ENCODE measurements at regions not wholly inside any gene's neighbourhood (a gene's known extent, or its start where the extent isn't known, plus 50 kb on each side); places are given as distances from the start of the nearest gene placed in this dataset.
A peak's percentile ranks its signal among the peaks of the same experiment; 100 is the strongest.
"Not testable (repeated sequence)": the region's sequence is repeated elsewhere in the genome, so short reads cannot be mapped to it uniquely, and the experiment has no call there.

- no peak for DNase-seq (ENCODE audit: low read depth)
Observed at GRCh38 chr21:14754682-14755081, 208.6 kb upstream of the SAMSN1 start.

DNA sequence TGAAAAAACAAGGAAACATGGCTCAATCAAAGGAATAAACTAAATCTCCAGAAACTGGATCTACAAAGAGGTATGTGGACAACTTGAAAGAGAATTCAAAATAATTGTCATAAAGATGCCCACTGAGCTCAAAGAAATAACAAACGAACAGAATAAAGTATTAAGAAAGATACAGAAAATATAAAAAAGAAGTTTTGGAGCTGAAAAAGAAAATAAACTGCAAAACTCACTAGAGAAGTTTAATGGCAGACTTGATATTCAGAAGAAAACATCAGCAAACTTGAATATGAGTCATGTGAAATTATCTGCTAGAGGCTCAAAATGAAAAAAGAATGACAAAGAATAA is 208.1 kb upstream of the SAMSN1 start:
- DNase-seq (ENCODE audit: low read depth): no peak

GRCh38 chr21:14753466-14754258 is 207.5 kb upstream of the SAMSN1 start:
- no peak for DNase-seq (ENCODE audit: low read depth)

GRCh38 chr21:14753069-14753465 is 207.0 kb upstream of the SAMSN1 start:
- DNase-seq (ENCODE audit: low read depth): no peak

DNA sequence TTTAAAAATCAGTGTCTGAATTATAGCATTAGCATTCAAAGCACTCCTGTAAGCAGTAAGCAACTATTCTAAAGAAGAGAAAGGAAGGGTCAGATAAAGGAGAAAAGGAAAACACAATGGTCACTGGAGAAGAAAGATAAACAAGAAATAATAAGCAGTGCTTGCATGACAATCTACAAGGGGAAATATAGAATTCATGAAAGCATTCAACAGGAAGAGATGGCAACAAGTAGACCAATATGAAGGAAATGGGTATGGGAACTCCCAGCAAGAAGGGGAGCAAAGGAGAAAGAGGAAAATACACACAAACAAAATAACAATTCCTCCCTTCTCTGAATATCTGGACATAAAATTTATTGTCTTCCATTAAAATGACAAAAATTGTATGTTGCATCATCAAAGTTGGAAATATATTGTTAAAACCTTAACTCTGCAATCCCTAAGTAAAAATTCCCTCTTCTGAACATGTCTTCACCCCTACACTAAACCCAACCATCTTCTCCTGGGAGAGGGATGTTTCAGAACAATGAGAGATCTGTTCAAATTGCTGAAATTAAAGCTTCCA is 206.3 kb upstream of the SAMSN1 start:
- no peak for DNase-seq (ENCODE audit: low read depth)

DNA sequence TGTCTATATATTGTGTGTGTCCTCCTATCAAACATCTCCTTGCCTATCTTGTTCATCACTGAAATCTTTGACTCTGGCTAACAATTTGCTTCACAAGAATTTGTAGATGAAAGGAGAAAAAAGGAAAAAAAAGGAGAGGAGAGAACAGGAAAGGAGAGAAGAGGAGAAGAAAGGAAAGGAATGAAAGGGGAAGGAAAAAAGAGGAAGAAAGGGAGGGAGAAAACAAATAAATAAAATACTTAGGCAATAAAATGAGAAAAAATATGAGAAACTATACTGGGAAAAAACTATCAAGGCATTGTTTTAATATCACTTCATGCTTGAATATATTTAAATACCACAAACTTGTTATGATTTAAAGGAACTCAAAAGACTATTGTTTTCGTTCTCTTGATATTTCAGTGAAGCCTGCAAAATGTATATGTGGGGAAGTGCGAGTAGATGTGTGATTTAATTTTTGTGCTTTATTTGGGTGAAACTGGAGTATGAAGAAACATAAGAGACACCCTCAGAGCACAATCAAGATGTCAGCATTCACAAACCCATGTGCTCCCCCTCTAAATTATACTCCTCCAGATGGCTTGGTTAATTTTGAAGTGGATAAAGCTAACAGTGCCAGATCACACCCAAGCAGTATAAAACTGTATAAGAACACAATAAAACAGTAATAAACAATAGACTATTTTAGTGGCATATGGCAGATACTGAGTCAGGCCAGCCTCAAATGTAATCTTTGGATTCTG is 205.7 kb upstream of the SAMSN1 start:
- DNase-seq (ENCODE audit: low read depth): no peak

DNA sequence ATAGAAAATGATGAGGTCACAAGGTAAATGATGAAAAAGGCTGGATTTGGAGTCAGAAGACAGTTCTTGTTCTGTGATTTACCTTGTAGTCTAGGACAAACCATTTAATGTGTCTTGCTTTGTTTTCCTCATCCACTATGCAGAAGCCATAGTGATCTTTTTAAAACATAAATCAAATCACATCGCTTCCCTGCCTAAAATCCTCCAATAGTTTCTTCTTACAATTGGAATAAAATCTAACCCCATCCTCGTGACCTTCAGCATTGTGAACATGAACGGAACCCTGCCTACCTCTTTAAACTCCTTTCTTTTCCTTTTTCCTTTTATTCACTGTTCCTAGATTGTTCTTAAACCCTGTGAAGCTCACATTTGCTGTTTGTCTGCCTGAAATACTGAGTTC is 204.9 kb upstream of the SAMSN1 start:
- no peak for DNase-seq (ENCODE audit: low read depth)

DNA sequence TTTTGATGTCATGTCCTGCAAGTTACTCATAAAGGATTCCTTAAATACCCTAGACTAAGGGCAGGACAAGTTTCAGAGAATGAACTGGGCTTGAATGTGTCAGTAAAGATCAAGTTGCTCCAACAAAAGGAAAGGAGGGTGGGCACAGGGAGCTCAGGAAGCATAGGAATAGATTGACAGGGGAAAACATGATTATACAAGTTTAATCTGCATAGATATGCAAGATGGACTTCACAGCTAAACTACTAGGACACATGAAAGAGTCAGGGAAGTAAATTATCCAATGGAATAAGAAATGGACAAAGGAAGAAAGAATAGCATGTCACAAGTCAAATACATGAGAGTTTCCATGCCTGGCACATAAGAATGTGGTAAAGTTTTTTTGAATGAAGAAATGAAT is 203.9 kb upstream of the SAMSN1 start:
- no peak for DNase-seq (ENCODE audit: low read depth)

GRCh38 chr21:14748662-14749061 is 202.5 kb upstream of the SAMSN1 start:
- no peak for DNase-seq (ENCODE audit: low read depth)

- DNase-seq (ENCODE audit: low read depth): no peak
Observed at GRCh38 chr21:14744368-14744767, 198.3 kb upstream of the SAMSN1 start.

DNA sequence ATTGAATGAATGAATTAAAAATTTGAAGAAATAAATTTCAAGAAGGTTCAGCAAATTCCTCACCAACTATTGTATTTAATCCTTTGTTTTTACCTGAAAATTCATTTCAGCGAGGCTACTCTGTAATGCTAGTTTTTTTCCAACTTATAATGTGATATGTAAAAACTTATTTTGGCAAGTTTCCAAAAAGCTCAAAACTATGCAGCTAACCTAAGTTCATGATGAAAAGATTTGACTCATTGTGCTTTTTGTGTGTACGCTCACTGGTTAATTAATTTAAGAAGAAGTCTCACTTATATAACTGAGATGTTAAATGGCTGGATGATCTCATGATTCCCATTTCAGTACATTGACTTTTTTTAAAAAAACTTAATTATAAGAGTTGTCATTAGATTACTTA is 196.0 kb upstream of the SAMSN1 start:
- no peak for DNase-seq (ENCODE audit: low read depth)

- DNase-seq (ENCODE audit: low read depth): no peak
Observed at GRCh38 chr21:14741256-14741655, 195.1 kb upstream of the SAMSN1 start.

DNA sequence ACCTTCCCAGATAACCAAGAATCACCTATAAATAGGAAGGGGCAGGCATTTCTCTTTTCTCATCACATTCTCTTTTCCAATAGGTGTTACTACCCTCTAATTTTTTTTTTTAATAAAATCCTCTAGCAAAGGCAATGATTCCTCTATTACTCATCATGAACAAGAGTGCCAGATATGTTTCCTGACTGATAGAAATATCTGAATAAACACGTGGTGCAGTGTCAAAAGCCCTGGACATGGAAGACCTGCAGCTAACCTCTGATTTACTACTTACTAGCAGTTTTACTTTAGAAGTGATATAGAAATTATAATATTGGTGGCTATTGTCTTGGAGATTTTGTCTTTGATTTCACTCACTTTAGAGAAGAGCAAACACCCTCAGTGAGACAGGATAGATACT is 194.6 kb upstream of the SAMSN1 start:
- no peak for DNase-seq (ENCODE audit: low read depth)

- no peak for DNase-seq (ENCODE audit: low read depth)
Observed at GRCh38 chr21:14740116-14740515, 194.0 kb upstream of the SAMSN1 start.

GRCh38 chr21:14739590-14739989 is 193.5 kb upstream of the SAMSN1 start:
- DNase-seq (ENCODE audit: low read depth): no peak

- not testable (repeated sequence) for DNase-seq (ENCODE audit: low read depth)
Observed at GRCh38 chr21:14738576-14738975, 192.5 kb upstream of the SAMSN1 start.

DNA sequence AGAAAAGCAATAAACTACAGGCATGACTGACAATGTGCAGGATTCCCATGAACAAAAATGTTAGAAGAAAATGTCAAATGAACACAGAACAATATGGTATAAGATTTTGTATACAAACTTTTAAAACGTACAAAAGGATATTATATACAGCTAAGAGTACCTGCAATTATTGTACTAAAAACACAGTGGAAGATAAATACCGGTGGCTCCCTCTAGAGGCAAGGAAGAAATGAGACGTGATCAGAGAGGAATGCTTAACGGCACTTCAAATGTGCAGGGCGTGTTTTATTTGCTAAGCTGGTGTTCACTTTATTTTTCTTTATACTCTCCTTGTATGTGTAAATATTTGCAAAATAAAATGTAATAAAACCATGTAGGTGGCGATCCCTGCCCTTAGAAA is 191.8 kb upstream of the SAMSN1 start:
- peak; percentile 21 for DNase-seq (ENCODE audit: low read depth)

- no peak for DNase-seq (ENCODE audit: low read depth)
Observed at GRCh38 chr21:14737284-14737691, 191.2 kb upstream of the SAMSN1 start.

GRCh38 chr21:14736672-14737071 is 190.6 kb upstream of the SAMSN1 start:
- DNase-seq (ENCODE audit: low read depth): no peak

GRCh38 chr21:14736162-14736561 is 190.0 kb upstream of the SAMSN1 start:
- no peak for DNase-seq (ENCODE audit: low read depth)

- no peak for DNase-seq (ENCODE audit: low read depth)
Observed at GRCh38 chr21:14734833-14735232, 188.7 kb upstream of the SAMSN1 start.

DNA sequence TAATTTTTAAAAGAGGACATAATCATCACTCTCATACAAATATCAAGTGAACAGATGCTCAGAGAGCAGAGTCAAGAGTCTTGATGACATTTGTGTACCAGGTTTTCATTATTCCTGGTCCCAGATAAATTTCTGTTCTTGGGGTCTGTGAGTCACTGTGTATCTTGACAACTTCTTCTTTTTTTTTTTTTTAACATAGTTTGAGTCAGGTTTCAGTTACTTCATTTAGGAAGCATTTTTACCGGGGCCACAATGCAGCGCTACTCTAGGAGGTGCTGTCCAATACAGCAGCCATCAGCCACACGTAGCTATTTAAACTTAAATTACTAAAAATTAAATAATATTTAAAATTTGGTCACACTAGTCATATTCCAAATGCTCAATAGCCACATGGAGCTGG is 188.1 kb upstream of the SAMSN1 start:
- DNase-seq (ENCODE audit: low read depth): no peak

- no peak for DNase-seq (ENCODE audit: low read depth)
Observed at GRCh38 chr21:14725219-14725618, 179.1 kb upstream of the SAMSN1 start.

Measured in T-helper 22 cell (primary cell).